ENCODE measurements at regions not wholly inside any gene's neighbourhood (a gene's known extent, or its start where the extent isn't known, plus 50 kb on each side); places are given as distances from the start of the nearest gene placed in this dataset.

- H3K4me1 ChIP-seq (ENCODE audit: control insufficient read depth, insufficient read depth, low read length): peaks cover 3% of the 10 kb centered on the region
- H3K27me3 Mint-ChIP-seq (ENCODE audit: insufficient read depth): no peaks in the 10 kb centered on the region
- no peak for DNase-seq
- H3K4me3 ChIP-seq (ENCODE audit: low read length): no peak overlapping the region
- H3K36me3 ChIP-seq (ENCODE audit: control insufficient read depth, insufficient read depth, low read length): no peaks in the 10 kb centered on the region
- H3K27ac ChIP-seq (ENCODE audit: low read depth, low read length): no peak overlapping the region
- H3K9me3 Mint-ChIP-seq: no peaks in the 10 kb centered on the region
- H3K9me3 ChIP-seq (ENCODE audit: control insufficient read depth, low read length): no peaks in the 10 kb centered on the region
- no peak for TF ChIP-seq CTCF (conservative IDR thresholded peaks at IDR 0.05)
- no peak overlapping the region for H3K4me3 Mint-ChIP-seq
- H3K27me3 ChIP-seq (ENCODE audit: control insufficient read depth, insufficient read depth, low read length, poor library complexity, severe bottlenecking): no peaks in the 10 kb centered on the region
- H3K36me3 Mint-ChIP-seq (ENCODE audit: low read depth): no peaks in the 10 kb centered on the region
- H3K4me1 Mint-ChIP-seq: peaks cover 18% of the 10 kb centered on the region
- H3K9ac ChIP-seq (ENCODE audit: extremely low read depth, low read length, poor library complexity, severe bottlenecking): no peak overlapping the region
- no peak overlapping the region for H3K27ac Mint-ChIP-seq
Observed at GRCh38 chr7:115101199-115101598, 179.3 kb downstream of the MDFIC start.

- Mint-ChIP-seq H3K4me1 (peaks cover 19% of the 10 kb centered on the region), H3K27me3 (ENCODE audit: insufficient read depth) (no peaks in the 10 kb centered on the region), H3K27ac (no peak overlapping the region), H3K4me3 (no peak overlapping the region), H3K36me3 (ENCODE audit: low read depth) (no peaks in the 10 kb centered on the region), H3K9me3 (no peaks in the 10 kb centered on the region)
- no peak for DNase-seq
- H3K9ac ChIP-seq (ENCODE audit: extremely low read depth, low read length, poor library complexity, severe bottlenecking): no peak overlapping the region
- no peak overlapping the region for H3K4me3 ChIP-seq (ENCODE audit: low read length)
- TF ChIP-seq CTCF (conservative IDR thresholded peaks at IDR 0.05): no peak
- WGBS, 2 experiments (ENCODE audit: insufficient coverage in 1 of 2, insufficient read length in 1 of 2): 70 to 75% methylated on average over 1 of the region's 1 CpG
- peaks cover 3% of the 10 kb centered on the region for H3K4me1 ChIP-seq (ENCODE audit: control insufficient read depth, insufficient read depth, low read length)
- no peaks in the 10 kb centered on the region for H3K9me3 ChIP-seq (ENCODE audit: control insufficient read depth, low read length)
- no peak overlapping the region for H3K27ac ChIP-seq (ENCODE audit: low read depth, low read length)
- no peaks in the 10 kb centered on the region for H3K27me3 ChIP-seq (ENCODE audit: control insufficient read depth, insufficient read depth, low read length, poor library complexity, severe bottlenecking)
- H3K36me3 ChIP-seq (ENCODE audit: control insufficient read depth, insufficient read depth, low read length): no peaks in the 10 kb centered on the region
Observed at GRCh38 chr7:115099906-115100305, 178.0 kb downstream of the MDFIC start.

- WGBS, 2 experiments (ENCODE audit: insufficient coverage in 1 of 2, insufficient read length in 1 of 2): 80 to 87% methylated on average over 1 to 3 of the region's 3 CpGs
- H3K4me3 Mint-ChIP-seq: no peak overlapping the region
- TF ChIP-seq CTCF (conservative IDR thresholded peaks at IDR 0.05): no peak
Observed at GRCh38 chr7:115097175-115097671, 175.3 kb downstream of the MDFIC start.

More at GRCh38 chr7:115097175-115097671, 175.3 kb downstream of the MDFIC start:
- Histone ChIP-seq H3K4me3 (ENCODE audit: low read length) (no peak overlapping the region), H3K4me1 (ENCODE audit: control insufficient read depth, insufficient read depth, low read length) (peaks cover 3% of the 10 kb centered on the region), H3K27me3 (ENCODE audit: control insufficient read depth, insufficient read depth, low read length, poor library complexity, severe bottlenecking) (no peaks in the 10 kb centered on the region), H3K27ac (ENCODE audit: low read depth, low read length) (no peak overlapping the region), H3K9ac (ENCODE audit: extremely low read depth, low read length, poor library complexity, severe bottlenecking) (no peak overlapping the region), H3K9me3 (ENCODE audit: control insufficient read depth, low read length) (no peaks in the 10 kb centered on the region), H3K36me3 (ENCODE audit: control insufficient read depth, insufficient read depth, low read length) (no peaks in the 10 kb centered on the region)
- DNase-seq: no peak
- Mint-ChIP-seq H3K36me3 (ENCODE audit: low read depth) (no peaks in the 10 kb centered on the region), H3K27me3 (ENCODE audit: insufficient read depth) (no peaks in the 10 kb centered on the region), H3K4me1 (peaks cover 19% of the 10 kb centered on the region), H3K27ac (peak overlapping the region; percentile 16), H3K9me3 (no peaks in the 10 kb centered on the region)

Measured in endodermal cell (in vitro differentiated cells).